ENCODE measurements at regions not wholly inside any gene's neighbourhood (a gene's known extent, or its start where the extent isn't known, plus 50 kb on each side); places are given as distances from the start of the nearest gene placed in this dataset.

GRCh38 chr10:64288404-64288803 lies 767.2 kb downstream of the REEP3 start:
- POLR2A ChIA-PET (ENCODE audit: low non-redundant PET) = no interaction called here
- no peak for DNase-seq (ENCODE audit: low spot score)
- CTCF ChIA-PET = no interaction called here
- no peak overlapping the region for H3K27ac ChIP-seq
- TF ChIP-seq CTCF (conservative IDR thresholded peaks at IDR 0.05; ENCODE audit: low read depth) = no peak

- ChIA-PET CTCF (interaction anchor here (0.5 to 0.6 kb wide), 2 partner anchors 10 to 308 kb away, joined by 3 read pairs; no protein-coding TSS in a partner anchor), POLR2A (ENCODE audit: low non-redundant PET) (no interaction called here)
- no peak for DNase-seq (ENCODE audit: low spot score)
- no peak overlapping the region for H3K27ac ChIP-seq
- no peak for TF ChIP-seq CTCF (conservative IDR thresholded peaks at IDR 0.05; ENCODE audit: low read depth)
Measured at GRCh38 chr10:64303566-64303965, 782.4 kb downstream of the REEP3 start.

GRCh38 chr10:64306729-64307327 lies 785.6 kb downstream of the REEP3 start:
- no peak overlapping the region for H3K27ac ChIP-seq
- POLR2A ChIA-PET (ENCODE audit: low non-redundant PET) = no interaction called here
- CTCF ChIA-PET = interaction anchor here (0.5 kb wide), 1 partner anchor 37 kb away, joined by 4 read pairs; no protein-coding TSS in a partner anchor
- TF ChIP-seq CTCF (conservative IDR thresholded peaks at IDR 0.05; ENCODE audit: low read depth) = no peak
- no peak for DNase-seq (ENCODE audit: low spot score)

- ChIA-PET CTCF (no interaction called here), POLR2A (ENCODE audit: low non-redundant PET) (no interaction called here)
- no peak overlapping the region for H3K27ac ChIP-seq
- no peak for DNase-seq (ENCODE audit: low spot score)
- no peak for TF ChIP-seq CTCF (conservative IDR thresholded peaks at IDR 0.05; ENCODE audit: low read depth)
Measured at GRCh38 chr10:64312876-64313275, 791.7 kb downstream of the REEP3 start.

GRCh38 chr10:64313967-64314366 lies 792.8 kb downstream of the REEP3 start:
- CTCF ChIA-PET = interaction anchor here (0.7 kb wide), 1 partner anchor 153 kb away, joined by 4 read pairs; no protein-coding TSS in a partner anchor
- TF ChIP-seq CTCF (conservative IDR thresholded peaks at IDR 0.05; ENCODE audit: low read depth) = no peak

GRCh38 chr10:64316416-64316815 lies 795.2 kb downstream of the REEP3 start:
- POLR2A ChIA-PET (ENCODE audit: low non-redundant PET) = no interaction called here
- DNase-seq (ENCODE audit: low spot score) = no peak
- no peak overlapping the region for H3K27ac ChIP-seq
- TF ChIP-seq CTCF (conservative IDR thresholded peaks at IDR 0.05; ENCODE audit: low read depth) = no peak
- CTCF ChIA-PET = no interaction called here

More at GRCh38 chr10:64313967-64314366, 792.8 kb downstream of the REEP3 start:
- H3K27ac ChIP-seq = no peak overlapping the region
- DNase-seq (ENCODE audit: low spot score) = no peak
- POLR2A ChIA-PET (ENCODE audit: low non-redundant PET) = no interaction called here

All from RWPE1 (cell line).